ENCODE measurements at regions not wholly inside any gene's neighbourhood (a gene's known extent, or its start where the extent isn't known, plus 50 kb on each side); places are given as distances from the start of the nearest gene placed in this dataset.

DNA sequence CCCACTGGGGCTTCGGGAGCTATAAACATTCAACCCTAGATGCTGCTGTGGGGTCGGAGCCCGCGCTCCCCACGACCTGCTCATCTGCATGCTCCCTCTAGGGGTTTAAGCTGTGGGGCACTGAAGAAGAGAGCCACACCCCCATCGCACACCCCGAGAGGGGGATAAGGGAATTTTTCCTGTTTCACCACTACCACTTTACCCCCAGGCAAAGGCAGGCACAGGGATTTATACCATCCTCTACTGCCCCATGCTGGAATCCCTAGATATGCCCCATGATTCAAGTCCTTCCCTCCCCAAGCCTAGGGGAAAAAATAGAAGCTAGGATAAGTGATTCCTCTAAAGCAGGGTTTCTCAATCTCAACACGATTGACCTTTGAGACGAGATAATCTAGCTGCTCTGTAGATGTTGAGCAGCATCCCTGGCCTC is 59.9 kb upstream of the CCDC60 start:
- TF ChIP-seq, protein P1, sequence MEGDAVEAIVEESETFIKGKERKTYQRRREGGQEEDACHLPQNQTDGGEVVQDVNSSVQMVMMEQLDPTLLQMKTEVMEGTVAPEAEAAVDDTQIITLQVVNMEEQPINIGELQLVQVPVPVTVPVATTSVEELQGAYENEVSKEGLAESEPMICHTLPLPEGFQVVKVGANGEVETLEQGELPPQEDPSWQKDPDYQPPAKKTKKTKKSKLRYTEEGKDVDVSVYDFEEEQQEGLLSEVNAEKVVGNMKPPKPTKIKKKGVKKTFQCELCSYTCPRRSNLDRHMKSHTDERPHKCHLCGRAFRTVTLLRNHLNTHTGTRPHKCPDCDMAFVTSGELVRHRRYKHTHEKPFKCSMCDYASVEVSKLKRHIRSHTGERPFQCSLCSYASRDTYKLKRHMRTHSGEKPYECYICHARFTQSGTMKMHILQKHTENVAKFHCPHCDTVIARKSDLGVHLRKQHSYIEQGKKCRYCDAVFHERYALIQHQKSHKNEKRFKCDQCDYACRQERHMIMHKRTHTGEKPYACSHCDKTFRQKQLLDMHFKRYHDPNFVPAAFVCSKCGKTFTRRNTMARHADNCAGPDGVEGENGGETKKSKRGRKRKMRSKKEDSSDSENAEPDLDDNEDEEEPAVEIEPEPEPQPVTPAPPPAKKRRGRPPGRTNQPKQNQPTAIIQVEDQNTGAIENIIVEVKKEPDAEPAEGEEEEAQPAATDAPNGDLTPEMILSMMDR (IDR thresholded peaks at IDR 0.05; ENCODE audit: unreplicated experiment in 3 of 3) = no peak
- Mint-ChIP-seq H3K4me1 (no peaks in the 10 kb centered on the region), H3K9me3 (peaks cover 6% of the 10 kb centered on the region), H3K4me3 (no peak overlapping the region), H3K27ac (no peak overlapping the region), H3K27me3 (ENCODE audit: low read depth) (no peaks in the 10 kb centered on the region), H3K36me3 (ENCODE audit: low read depth) (no peaks in the 10 kb centered on the region)

DNA sequence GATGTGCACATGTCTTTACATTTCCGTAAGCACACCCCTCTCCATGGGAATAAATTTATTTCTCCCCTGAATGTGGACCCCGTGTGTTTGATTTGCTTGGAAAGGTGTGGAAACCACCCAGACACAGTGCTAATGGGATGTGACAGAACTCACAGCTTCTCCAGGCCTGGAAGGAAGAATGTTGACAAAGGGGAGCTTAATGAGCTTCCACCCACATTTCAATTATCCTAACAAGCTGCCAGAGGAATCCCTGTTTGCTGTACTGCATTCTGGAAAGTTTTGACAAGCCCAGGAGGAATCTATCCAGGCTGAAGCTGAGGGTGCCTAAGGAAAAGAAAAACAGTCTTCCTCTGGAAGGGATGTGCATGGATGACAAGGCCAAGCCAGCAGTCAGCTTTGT is 51.2 kb upstream of the CCDC60 start:
- Mint-ChIP-seq H3K27ac (no peak overlapping the region), H3K9me3 (no peaks in the 10 kb centered on the region), H3K4me3 (no peak overlapping the region), H3K4me1 (no peaks in the 10 kb centered on the region), H3K27me3 (ENCODE audit: low read depth) (peaks cover 3% of the 10 kb centered on the region), H3K36me3 (ENCODE audit: low read depth) (no peaks in the 10 kb centered on the region)
- TF ChIP-seq, protein P1 (IDR thresholded peaks at IDR 0.05; ENCODE audit: unreplicated experiment in 3 of 3) = no peak
